Upper lobe of left lung (tissue), 4 donors: ENCODE measurements at regions not wholly inside any gene's neighbourhood (a gene's known extent, or its start where the extent isn't known, plus 50 kb on each side); places are given as distances from the start of the nearest gene placed in this dataset.

Experiments
- CTCF ChIP-seq, 6 experiments: fragments of 450-650 bp in 4 of 6; fragments of 200-600 bp in 2 of 6; sonication (generic) in 2 of 6; IDR thresholded peaks; one replicate each; pipeline ENCODE4 v1.5.1; 2016 to 2019; ENCODE audit warnings: antibody characterized with exemption in 6 of 6
- EP300 ChIP-seq, 4 donors: sonication (generic); formaldehyde crosslinking; IDR thresholded peaks; one replicate each; pipeline ENCODE4 v1.5.1; 2017; ENCODE audit warnings: antibody characterized with exemption in 4 of 4, control low read depth in 2 of 4
- POLR2A ChIP-seq, 4 donors: fragments of 450-650 bp; IDR thresholded peaks; one replicate each; pipeline ENCODE4 v1.5.1; 2016 to 2017; ENCODE audit warnings: antibody characterized with exemption in 4 of 4, mild to moderate bottlenecking in 2 of 4

GRCh38 chr12:94783862-94784261, 133.5 kb upstream of the TMCC3 start:
- TF ChIP-seq CTCF (IDR thresholded peaks at IDR 0.05) (no peak), POLR2A (IDR thresholded peaks at IDR 0.05) (no peak), EP300 (IDR thresholded peaks at IDR 0.05) (no peak)
